ENCODE measurements at regions not wholly inside any gene's neighbourhood (a gene's known extent, or its start where the extent isn't known, plus 50 kb on each side); places are given as distances from the start of the nearest gene placed in this dataset.

GRCh38 chr15:80308002-80308401 lies 56.0 kb upstream of the CTXND1 start:
- no peak for DNase-seq

- DNase-seq, result peak; percentile 11
These were observed 57.9 kb upstream of the CTXND1 start for GRCh38 chr15:80309769-80310384.

DNA sequence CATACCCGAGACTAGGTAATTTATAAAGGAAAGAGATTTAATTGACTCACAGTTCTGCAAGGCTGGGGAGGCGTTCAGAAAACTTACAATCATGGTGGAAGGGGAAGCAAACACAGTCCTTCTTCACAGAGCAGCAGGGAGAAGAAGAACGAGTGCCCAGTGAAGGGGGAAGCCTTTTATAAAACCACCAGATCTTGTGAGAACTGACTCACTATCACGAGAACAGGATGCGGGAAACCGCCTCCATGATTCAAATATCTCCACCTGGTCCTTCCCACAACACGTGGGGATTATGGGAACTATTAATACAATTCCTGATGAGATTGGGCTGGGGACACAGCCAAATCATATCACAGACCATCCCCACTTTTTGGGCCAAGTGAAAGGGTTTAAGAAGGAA lies 58.8 kb upstream of the CTXND1 start:
- no peak for DNase-seq

GRCh38 chr15:80315289-80315987 lies 63.4 kb upstream of the CTXND1 start:
- no peak for DNase-seq

GRCh38 chr15:80317389-80318182 lies 65.6 kb upstream of the CTXND1 start:
- peak; percentile 30 for DNase-seq

- DNase-seq, result no peak
These were observed 69.8 kb upstream of the CTXND1 start for GRCh38 chr15:80321853-80322252.

GRCh38 chr15:80323285-80323684 lies 71.3 kb upstream of the CTXND1 start:
- DNase-seq, result no peak

DNA sequence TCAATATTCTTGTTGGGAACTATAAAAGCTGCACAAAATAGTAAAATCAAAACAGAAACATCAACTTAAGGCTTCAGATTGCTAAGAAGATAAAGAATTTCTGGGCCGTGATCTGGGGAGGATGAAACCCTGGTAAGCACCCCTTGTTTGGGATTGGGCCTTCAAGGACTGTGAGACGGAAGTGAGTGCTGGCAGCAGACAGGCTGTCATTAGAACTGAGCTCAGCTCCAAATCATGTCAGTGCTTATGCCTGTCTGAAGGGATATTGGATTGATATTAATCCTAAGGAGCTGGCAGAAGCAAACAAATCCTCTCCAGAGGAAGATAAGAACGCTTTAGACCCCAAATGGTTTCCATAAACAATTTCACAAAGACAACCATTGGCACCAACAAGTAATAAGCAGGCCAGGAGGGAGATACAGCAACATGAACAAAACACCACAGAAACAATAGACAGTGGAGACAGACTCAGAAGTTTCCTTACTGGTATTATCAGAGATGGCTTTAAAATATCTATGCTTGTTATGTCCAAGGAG lies 72.6 kb upstream of the CTXND1 start:
- no peak for DNase-seq

GRCh38 chr15:80325206-80325605 lies 73.2 kb upstream of the CTXND1 start:
- peak; percentile 6 for DNase-seq

DNA sequence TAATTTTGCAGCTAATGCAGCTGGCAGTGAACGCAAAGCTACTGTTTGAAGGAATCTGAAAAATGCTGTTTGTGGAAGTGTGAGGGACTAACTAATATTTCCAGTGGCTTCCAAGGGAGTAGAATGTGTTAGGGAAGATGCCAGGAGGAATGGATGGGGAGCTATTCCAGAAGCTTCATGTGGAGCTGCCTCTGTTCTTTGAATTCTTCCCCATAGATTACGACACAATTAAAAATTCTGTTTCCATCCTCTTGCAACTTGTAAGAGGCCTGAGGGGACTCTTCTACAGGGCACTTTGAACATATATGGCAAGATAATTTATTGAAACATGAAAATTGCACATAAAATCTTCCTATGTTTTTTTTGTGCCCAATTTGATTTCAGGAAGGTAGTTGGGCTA lies 74.3 kb upstream of the CTXND1 start:
- no peak for DNase-seq

DNA sequence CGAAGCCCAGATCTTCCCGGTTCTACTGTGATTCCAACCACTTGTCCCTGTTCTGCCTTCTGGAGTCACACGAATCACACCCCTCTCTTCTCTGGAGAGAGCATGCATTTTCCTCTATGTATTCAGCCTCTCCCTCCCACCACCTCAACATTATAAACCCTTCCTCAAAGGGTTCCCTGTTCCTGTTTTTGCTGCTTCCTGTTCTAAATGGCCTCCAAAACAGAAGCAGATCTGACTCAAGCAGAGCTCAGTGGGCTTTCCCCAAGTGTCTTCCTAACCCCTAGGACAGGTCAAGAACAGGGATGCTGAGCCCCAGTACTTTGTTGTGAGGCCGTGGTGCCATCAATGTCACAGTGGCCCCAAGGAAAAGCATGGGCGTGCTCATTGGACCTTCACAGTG lies 75.7 kb upstream of the ARNT2 start:
- no peak for DNase-seq

DNA sequence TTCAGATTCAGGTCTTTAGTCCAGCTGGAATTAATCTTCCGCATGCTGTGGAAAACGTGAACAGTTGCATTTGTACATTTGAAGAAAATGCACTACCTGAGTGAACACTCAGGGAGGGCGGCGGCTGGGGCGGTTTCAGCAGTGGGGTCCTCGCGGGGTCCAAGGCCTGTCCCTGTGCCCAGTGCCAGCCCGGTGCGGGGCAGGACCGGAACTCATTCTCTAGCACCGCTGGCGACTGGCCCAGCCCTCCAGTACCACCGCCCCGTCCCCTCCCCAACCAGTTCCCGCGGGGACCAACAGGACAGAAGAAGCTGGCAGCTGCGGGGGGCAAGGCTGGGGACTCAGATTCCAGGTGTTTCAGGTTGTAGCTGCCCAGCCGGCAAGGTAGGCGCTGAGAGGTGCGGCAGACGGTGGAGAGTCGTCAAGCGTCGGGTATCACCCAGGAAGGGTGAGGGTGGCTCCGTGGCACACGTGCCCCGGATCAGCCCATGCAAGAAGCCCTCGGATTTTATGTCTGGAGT lies 72.2 kb upstream of the ARNT2 start:
- no peak for DNase-seq

GRCh38 chr15:80333261-80333660 lies 70.9 kb upstream of the ARNT2 start:
- peak; percentile 25 for DNase-seq

- DNase-seq, result no peak
These were observed 69.7 kb upstream of the ARNT2 start for GRCh38 chr15:80334521-80334920.

- no peak for DNase-seq
These were observed 64.6 kb upstream of the ARNT2 start for GRCh38 chr15:80339601-80340000.

DNA sequence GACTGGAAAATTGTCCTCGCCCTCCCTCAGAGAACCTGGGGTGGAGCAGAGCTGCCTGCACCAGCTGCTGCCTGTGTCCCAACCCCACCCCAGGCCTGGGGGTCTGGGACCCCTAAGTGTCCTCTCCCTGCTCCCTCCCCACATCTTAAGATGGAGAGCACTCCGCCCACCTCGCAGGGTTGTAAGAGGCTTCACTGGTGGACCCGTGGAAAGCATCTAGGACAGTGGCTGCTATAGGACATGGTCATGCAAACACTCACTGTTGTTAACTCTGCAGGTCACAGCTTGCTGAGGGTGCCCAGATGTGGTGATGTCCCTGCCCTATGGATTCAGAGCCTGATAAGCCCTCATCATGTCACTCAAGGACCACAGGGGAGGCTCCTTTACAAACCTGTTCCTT lies 62.0 kb upstream of the ARNT2 start:
- no peak for DNase-seq

DNA sequence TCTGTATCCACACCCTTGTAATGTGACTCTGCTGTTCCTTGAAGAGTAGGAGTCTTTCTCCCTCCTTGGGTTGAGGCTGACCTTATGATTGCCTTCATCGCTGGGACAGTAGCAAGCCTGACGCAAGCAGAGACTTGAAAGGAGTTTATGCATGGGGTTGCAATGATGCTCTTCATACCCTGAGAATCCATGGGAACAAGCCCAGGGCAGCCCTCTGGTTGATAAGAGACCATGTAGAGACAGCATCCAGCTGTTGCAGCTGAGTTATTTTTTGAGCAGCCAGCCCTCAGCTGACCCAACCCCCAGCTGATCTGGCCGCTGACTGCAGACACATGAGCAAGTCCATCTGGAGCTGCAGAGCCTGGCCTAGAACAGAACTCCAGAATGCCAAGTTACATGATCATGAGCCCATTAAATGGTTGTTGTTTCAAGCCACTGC lies 60.6 kb upstream of the ARNT2 start:
- DNase-seq, result no peak

GRCh38 chr15:80350941-80351610 lies 53.1 kb upstream of the ARNT2 start:
- DNase-seq, result no peak
